RWPE2 (cell line): ENCODE measurements at regions not wholly inside any gene's neighbourhood (a gene's known extent, or its start where the extent isn't known, plus 50 kb on each side); places are given as distances from the start of the nearest gene placed in this dataset.

Source experiments
- ATAC-seq: fragments of 200-7000 bp; cut with Tn5 transposase; 3 replicates; pipeline ENCODE4 v1.9.1; 2021; ENCODE audit warnings: low read depth
- DNase-seq: peaks from one replicate; pipeline ENCODE4 v3.0.0-alpha.2; 2020; ENCODE audit warnings: low spot score
- H3K27ac ChIP-seq: fragments of 450-650 bp; 2 replicates; pipeline ENCODE4 v1.5.1; 2017; ENCODE audit warnings: mild to moderate bottlenecking; ENCODE audit not compliant: poor library complexity, severe bottlenecking
- H3K27me3 ChIP-seq: fragments of 250-450 bp; sonication (Bioruptor Pico); 2 replicates; pipeline ENCODE4 v1.5.1; 2021; ENCODE audit warnings: mild to moderate bottlenecking, moderate library complexity; ENCODE audit not compliant: insufficient read depth, poor library complexity, severe bottlenecking
- H3K36me3 ChIP-seq: fragments of 250-450 bp; sonication (Bioruptor Pico); 2 replicates; pipeline ENCODE4 v1.5.1; 2020; ENCODE audit warnings: low read depth, mild to moderate bottlenecking, moderate library complexity
- H3K4me1 ChIP-seq: fragments of 250-450 bp; sonication (Bioruptor Pico); 2 replicates; pipeline ENCODE4 v1.5.1; 2021; ENCODE audit warnings: mild to moderate bottlenecking, moderate library complexity; ENCODE audit not compliant: insufficient read depth, poor library complexity, severe bottlenecking
- H3K4me3 ChIP-seq: fragments of 250-450 bp; sonication (Bioruptor Pico); 2 replicates; pipeline ENCODE4 v1.5.1; 2021; ENCODE audit warnings: mild to moderate bottlenecking, moderate library complexity; ENCODE audit not compliant: severe bottlenecking
- H3K9me3 ChIP-seq: fragments of 250-450 bp; sonication (Bioruptor Pico); 2 replicates; pipeline ENCODE4 v1.5.1; 2021; ENCODE audit warnings: mild to moderate bottlenecking, moderate library complexity; ENCODE audit not compliant: severe bottlenecking
- CTCF ChIP-seq: fragments of 450-650 bp; IDR thresholded peaks from one replicate; pipeline ENCODE4 v1.5.1; 2017; ENCODE audit warnings: mild to moderate bottlenecking, moderate library complexity; ENCODE audit not compliant: poor library complexity, severe bottlenecking

GRCh38 chrX:16067886-16068515 lies 55.4 kb upstream of the GRPR start:
- TF ChIP-seq CTCF: no peak
- no peak overlapping the region for H3K27ac ChIP-seq

GRCh38 chrX:16063921-16064320 lies 59.4 kb upstream of the GRPR start:
- Histone ChIP-seq H3K27me3 (no peaks in the 10 kb centered on the region), H3K4me1 (no peaks in the 10 kb centered on the region), H3K4me3 (no peak overlapping the region), H3K27ac (no peak overlapping the region), H3K36me3 (no peaks in the 10 kb centered on the region), H3K9me3 (no peaks in the 10 kb centered on the region)
- no peak for TF ChIP-seq CTCF
- DNase-seq: no peak
- ATAC-seq: no peak

More at GRCh38 chrX:16067886-16068515, 55.4 kb upstream of the GRPR start:
- ATAC-seq: no peak
- H3K4me1 ChIP-seq: no peaks in the 10 kb centered on the region
- DNase-seq: no peak
- no peak overlapping the region for H3K4me3 ChIP-seq
- H3K36me3 ChIP-seq: no peaks in the 10 kb centered on the region
- H3K9me3 ChIP-seq: no peaks in the 10 kb centered on the region
- H3K27me3 ChIP-seq: no peaks in the 10 kb centered on the region

GRCh38 chrX:16063141-16063540 lies 60.2 kb upstream of the GRPR start:
- Histone ChIP-seq H3K4me3 (no peak overlapping the region), H3K4me1 (no peaks in the 10 kb centered on the region), H3K27ac (no peak overlapping the region), H3K36me3 (no peaks in the 10 kb centered on the region), H3K9me3 (no peaks in the 10 kb centered on the region), H3K27me3 (no peaks in the 10 kb centered on the region)
- TF ChIP-seq CTCF: no peak
- ATAC-seq (no peak), DNase-seq (no peak)

GRCh38 chrX:16061296-16061695 lies 62.1 kb upstream of the GRPR start:
- no peak for ATAC-seq

More at GRCh38 chrX:16061296-16061695, 62.1 kb upstream of the GRPR start:
- Histone ChIP-seq H3K9me3 (no peaks in the 10 kb centered on the region), H3K36me3 (no peaks in the 10 kb centered on the region), H3K4me3 (no peak overlapping the region), H3K27me3 (no peaks in the 10 kb centered on the region), H3K27ac (no peak overlapping the region), H3K4me1 (no peaks in the 10 kb centered on the region)
- no peak for TF ChIP-seq CTCF
- DNase-seq: no peak
